PC-3 (cell line): ENCODE measurements at regions not wholly inside any gene's neighbourhood (a gene's known extent, or its start where the extent isn't known, plus 50 kb on each side); places are given as distances from the start of the nearest gene placed in this dataset.

Source experiments
- ATAC-seq: fragments of 200-7000 bp; cut with Tn5 transposase; 2 replicates; pipeline ENCODE4 v1.9.1; 2020; ENCODE audit warnings: mild to moderate bottlenecking, moderate library complexity
- BruUV-seq: library from RNA; stranded (reverse); fragments of 400-500 nt; replicated peaks from 2 replicates; lab custom pipeline; 2021; lab: Mats Ljungman, UMichigan
- CTCF ChIA-PET: fragments of 300-600 bp; sonication (Branson Sonifier 250); formaldehyde crosslinking; loops from one replicate; lab custom pipeline; 2022; ENCODE audit warnings: antibody characterized with exemption; lab: Charles Lee
- POLR2A ChIA-PET: fragments of 300-600 bp; sonication (Branson Sonifier 250); formaldehyde crosslinking; loops from one replicate; lab custom pipeline; 2022; ENCODE audit warnings: antibody characterized with exemption; ENCODE audit not compliant: unreplicated experiment; lab: Charles Lee
- DNase-seq: peaks from one replicate; pipeline ENCODE4 v3.0.0-alpha.2; 2015
- H2AFZ ChIP-seq: fragments of 300-600 bp; sonication (generic); 2 replicates; pipeline ENCODE4 v1.6.0; 2016; ENCODE audit warnings: antibody characterized with exemption, low read length
- H3F3A ChIP-seq: fragments of 300-600 bp; sonication (generic); one replicate; pipeline ENCODE4 v1.6.0; 2017; ENCODE audit warnings: antibody characterized with exemption, low read length, control low read depth, mild to moderate bottlenecking; ENCODE audit not compliant: unreplicated experiment
- H3K27ac ChIP-seq: fragments of 300-600 bp; sonication (generic); 2 replicates; pipeline ENCODE4 v1.5.1; 2016; ENCODE audit warnings: mild to moderate bottlenecking, low read length
- H3K27me3 ChIP-seq: fragments of 300-600 bp; sonication (generic); 2 replicates; pipeline ENCODE4 v1.6.1; 2016; ENCODE audit warnings: low read length, mixed read lengths
- H3K36me3 ChIP-seq: fragments of 300-600 bp; sonication (generic); 2 replicates; pipeline ENCODE4 v1.6.1; 2016; ENCODE audit warnings: low read depth, mixed run types, low read length, mixed read lengths
- H3K4me1 ChIP-seq: fragments of 300-600 bp; sonication (generic); 2 replicates; pipeline ENCODE4 v1.5.1; 2016; ENCODE audit warnings: low read length; ENCODE audit not compliant: insufficient read depth
- H3K4me2 ChIP-seq: fragments of 300-600 bp; sonication (generic); 2 replicates; pipeline ENCODE4 v1.6.0; 2016; ENCODE audit warnings: low read length
- H3K4me3 ChIP-seq: fragments of 300-600 bp; sonication (generic); 2 replicates; pipeline ENCODE4 v1.5.1; 2016; ENCODE audit warnings: mild to moderate bottlenecking, low read length, mixed read lengths
- H3K79me2 ChIP-seq: fragments of 300-600 bp; sonication (generic); 2 replicates; pipeline ENCODE4 v1.6.1; 2017; ENCODE audit warnings: low read length, mixed read lengths
- H3K9ac ChIP-seq: fragments of 300-600 bp; sonication (generic); 2 replicates; pipeline ENCODE4 v1.6.0; 2016; ENCODE audit warnings: mild to moderate bottlenecking, low read length
- H3K9me2 ChIP-seq: fragments of 300-600 bp; sonication (generic); replicated peaks from 2 replicates; pipeline ENCODE4 v1.6.1; 2016; ENCODE audit warnings: mixed run types, low read length, mixed read lengths
- H3K9me3 ChIP-seq: fragments of 300-600 bp; sonication (generic); 2 replicates; pipeline ENCODE4 v1.6.1; 2016; ENCODE audit warnings: low read length, mixed read lengths
- H4K20me1 ChIP-seq: fragments of 300-600 bp; sonication (generic); 2 replicates; pipeline ENCODE4 v1.6.1; 2016; ENCODE audit warnings: low read length, mixed read lengths
- CTCF ChIP-seq: fragments of 300-600 bp; sonication (generic); conservative IDR thresholded peaks from 2 replicates; pipeline ENCODE4 v1.5.1; 2017; ENCODE audit warnings: antibody characterized with exemption, low read depth, mild to moderate bottlenecking, low read length
- EZH2 ChIP-seq: fragments of 300-600 bp; sonication (generic); IDR thresholded peaks from one replicate; pipeline ENCODE4 v1.6.1; 2017; ENCODE audit warnings: antibody characterized with exemption, mild to moderate bottlenecking, low read length; ENCODE audit not compliant: unreplicated experiment
- EZH2phosphoT487 ChIP-seq: fragments of 300-600 bp; sonication (generic); IDR thresholded peaks from 2 replicates; pipeline ENCODE4 v1.6.1; 2018; ENCODE audit warnings: mild to moderate bottlenecking, antibody characterized with exemption, low read length, borderline replicate concordance
- intact Hi-C: fragments of 100-400 bp; cut with micrococcal nuclease; formaldehyde crosslinking; loops from 2 replicates; pipeline ENCODE4 v1.9.0; 2023

GRCh38 chr2:15736396-15737180 is 144.9 kb downstream of the DDX1 start:
- Histone ChIP-seq H3K9ac (no peak overlapping the region), H3F3A (no peaks in the 10 kb centered on the region), H3K36me3 (no peaks in the 10 kb centered on the region), H3K79me2 (no peaks in the 10 kb centered on the region), H3K4me3 (no peak overlapping the region), H3K27ac (no peak overlapping the region), H2AFZ (no peak overlapping the region), H3K27me3 (peaks cover 38% of the 10 kb centered on the region), H4K20me1 (no peaks in the 10 kb centered on the region), H3K4me1 (peaks cover 6% of the 10 kb centered on the region; the same call in 1 of the 2 replicates), H3K4me2 (no peak overlapping the region), H3K9me2 (no peaks in the 10 kb centered on the region), H3K9me3 (no peaks in the 10 kb centered on the region)
- BruUV-seq, result no TSS peak
- ChIA-PET POLR2A (no interaction called here), CTCF (no interaction called here)
- TF ChIP-seq EZH2phosphoT487 (no peak), CTCF (no peak), EZH2 (no peak)
- DNase-seq (no peak), ATAC-seq (no peak)
- intact Hi-C loops, result no loop called here

- peaks cover 28% of the 10 kb centered on the region for H3K27me3 ChIP-seq
- no peaks in the 10 kb centered on the region for H3K9me2 ChIP-seq
- H2AFZ ChIP-seq, result no peak overlapping the region
- ChIA-PET POLR2A (no interaction called here), CTCF (no interaction called here)
- H3F3A ChIP-seq, result no peaks in the 10 kb centered on the region
- DNase-seq (no peak), ATAC-seq (no peak)
- no peak overlapping the region for H3K4me2 ChIP-seq
- H3K9me3 ChIP-seq, result no peaks in the 10 kb centered on the region
- no peaks in the 10 kb centered on the region for H4K20me1 ChIP-seq
- intact Hi-C loops, result no loop called here
- H3K36me3 ChIP-seq, result no peaks in the 10 kb centered on the region
- TF ChIP-seq EZH2 (no peak), EZH2phosphoT487 (no peak), CTCF (no peak)
- no peak overlapping the region for H3K9ac ChIP-seq
- H3K4me1 ChIP-seq, result peaks cover 6% of the 10 kb centered on the region; the same call in 1 of the 2 replicates
- BruUV-seq, result no TSS peak
- H3K79me2 ChIP-seq, result no peaks in the 10 kb centered on the region
- H3K27ac ChIP-seq, result no peak overlapping the region
- H3K4me3 ChIP-seq, result no peak overlapping the region
Measured at GRCh38 chr2:15737314-15738224, 145.9 kb downstream of the DDX1 start.
